ENCODE measurements at regions not wholly inside any gene's neighbourhood (a gene's known extent, or its start where the extent isn't known, plus 50 kb on each side); places are given as distances from the start of the nearest gene placed in this dataset.

DNA sequence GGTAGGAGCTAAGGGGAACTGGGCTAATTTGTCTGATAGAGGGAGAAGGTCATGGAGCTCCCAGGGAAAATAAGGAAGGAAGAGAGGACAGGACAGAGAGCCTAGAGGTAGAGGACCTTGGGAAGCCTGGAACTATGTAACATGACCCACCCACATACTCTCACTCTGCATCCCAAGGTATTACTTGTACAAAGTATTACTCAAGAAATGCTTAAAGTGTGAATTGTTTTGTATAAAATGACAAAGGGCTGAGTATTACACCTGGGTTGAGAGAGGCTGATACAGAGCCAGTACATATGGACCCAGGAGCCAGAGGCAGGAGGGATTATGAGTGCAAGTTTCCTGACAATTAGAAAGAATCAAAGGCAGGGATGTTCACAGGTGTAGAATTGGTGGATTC lies 80.5 kb upstream of the ANKRD55 start:
- H4K8ac ChIP-seq (replicated peaks; ENCODE audit: insufficient read length, low read depth, low read length) = no peak overlapping the region
- no peaks in the 10 kb centered on the region; the same call in 1 of the 2 replicates for H3K27me3 Mint-ChIP-seq (ENCODE audit: low read depth)
- no peak overlapping the region for H2AFZ ChIP-seq (ENCODE audit: low read length)
- no peak overlapping the region for H4K91ac ChIP-seq (ENCODE audit: insufficient read length, low read depth, low read length)
- H3K9ac ChIP-seq (ENCODE audit: extremely low read depth, insufficient read length, low read length) = no peak overlapping the region
- H3K23ac ChIP-seq (ENCODE audit: insufficient read length, low read depth, low read length) = no peak overlapping the region
- H3K4me2 ChIP-seq (ENCODE audit: insufficient read depth, insufficient read length, low read length) = no peak overlapping the region
- no peaks in the 10 kb centered on the region for H4K20me1 ChIP-seq (ENCODE audit: control insufficient read depth, insufficient read depth, insufficient read length)
- H3K56ac ChIP-seq (ENCODE audit: insufficient read length, low read depth, low read length) = no peak overlapping the region
- H3K36me3 Mint-ChIP-seq (ENCODE audit: insufficient read depth in 1 of 3, low read depth in 3 of 3) = no peaks in the 10 kb centered on the region; a peak in 1 of 7 replicates
- H3K9me3 ChIP-seq (ENCODE audit: control insufficient read depth, low read depth, low read length) = no peaks in the 10 kb centered on the region
- H4K5ac ChIP-seq (ENCODE audit: insufficient read length, low read depth, low read length) = no peak overlapping the region
- H3T11ph ChIP-seq (ENCODE audit: low read length) = no peak overlapping the region
- no peak overlapping the region for H2BK15ac ChIP-seq (ENCODE audit: low read depth, low read length)
- H3K4ac ChIP-seq (ENCODE audit: low read depth, low read length) = no peak overlapping the region
- no peak overlapping the region for H2AK5ac ChIP-seq (ENCODE audit: insufficient read length, low read length)
- H3K4me1 ChIP-seq (ENCODE audit: insufficient read depth, low read length) = no peaks in the 10 kb centered on the region
- no peak overlapping the region for H3K27ac ChIP-seq (ENCODE audit: insufficient read length, low read depth, low read length)
- no peak overlapping the region for H3K27ac Mint-ChIP-seq
- TF ChIP-seq, protein P1, sequence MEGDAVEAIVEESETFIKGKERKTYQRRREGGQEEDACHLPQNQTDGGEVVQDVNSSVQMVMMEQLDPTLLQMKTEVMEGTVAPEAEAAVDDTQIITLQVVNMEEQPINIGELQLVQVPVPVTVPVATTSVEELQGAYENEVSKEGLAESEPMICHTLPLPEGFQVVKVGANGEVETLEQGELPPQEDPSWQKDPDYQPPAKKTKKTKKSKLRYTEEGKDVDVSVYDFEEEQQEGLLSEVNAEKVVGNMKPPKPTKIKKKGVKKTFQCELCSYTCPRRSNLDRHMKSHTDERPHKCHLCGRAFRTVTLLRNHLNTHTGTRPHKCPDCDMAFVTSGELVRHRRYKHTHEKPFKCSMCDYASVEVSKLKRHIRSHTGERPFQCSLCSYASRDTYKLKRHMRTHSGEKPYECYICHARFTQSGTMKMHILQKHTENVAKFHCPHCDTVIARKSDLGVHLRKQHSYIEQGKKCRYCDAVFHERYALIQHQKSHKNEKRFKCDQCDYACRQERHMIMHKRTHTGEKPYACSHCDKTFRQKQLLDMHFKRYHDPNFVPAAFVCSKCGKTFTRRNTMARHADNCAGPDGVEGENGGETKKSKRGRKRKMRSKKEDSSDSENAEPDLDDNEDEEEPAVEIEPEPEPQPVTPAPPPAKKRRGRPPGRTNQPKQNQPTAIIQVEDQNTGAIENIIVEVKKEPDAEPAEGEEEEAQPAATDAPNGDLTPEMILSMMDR (conservative IDR thresholded peaks at IDR 0.05) = no peak
- H3K14ac ChIP-seq (ENCODE audit: insufficient read depth, low read length) = no peak overlapping the region
- no peak for DNase-seq
- H2BK12ac ChIP-seq (ENCODE audit: insufficient read length, low read depth, low read length) = no peak overlapping the region
- H3K4me1 Mint-ChIP-seq = peaks cover 3 to 6% of the 10 kb centered on the region in 2 experiments
- H2BK20ac ChIP-seq (ENCODE audit: low read depth, low read length, poor library complexity, severe bottlenecking) = no peak overlapping the region
- no peaks in the 10 kb centered on the region for H3K9me3 Mint-ChIP-seq
- H3K4me3 Mint-ChIP-seq = no peak overlapping the region
- no peak overlapping the region for H3K18ac ChIP-seq (ENCODE audit: insufficient read length, low read depth, low read length)
- no peaks in the 10 kb centered on the region for H3K23me2 ChIP-seq (ENCODE audit: insufficient read length, low read depth, low read length, poor library complexity, severe bottlenecking)
- H2BK5ac ChIP-seq (ENCODE audit: insufficient read length, low read length) = no peak overlapping the region
- H3K79me1 ChIP-seq (ENCODE audit: insufficient read depth, low read depth, low read length, poor library complexity, severe bottlenecking) = no peaks in the 10 kb centered on the region
- 0 out of 2 replicates have a peak, but pooled peaks cover 2% of the 10 kb centered on the region for H3K79me2 ChIP-seq (ENCODE audit: insufficient read depth, low read length)
- no peak overlapping the region for H2BK120ac ChIP-seq (ENCODE audit: low read depth, low read length, poor library complexity, severe bottlenecking)
- no peaks in the 10 kb centered on the region for H3K27me3 ChIP-seq (ENCODE audit: insufficient read depth, low read length)

Data from H9 (cell line).